ENCODE measurements at regions not wholly inside any gene's neighbourhood (a gene's known extent, or its start where the extent isn't known, plus 50 kb on each side); places are given as distances from the start of the nearest gene placed in this dataset.
"Not testable (repeated sequence)": the region's sequence is repeated elsewhere in the genome, so short reads cannot be mapped to it uniquely, and the experiment has no call there.

DNA sequence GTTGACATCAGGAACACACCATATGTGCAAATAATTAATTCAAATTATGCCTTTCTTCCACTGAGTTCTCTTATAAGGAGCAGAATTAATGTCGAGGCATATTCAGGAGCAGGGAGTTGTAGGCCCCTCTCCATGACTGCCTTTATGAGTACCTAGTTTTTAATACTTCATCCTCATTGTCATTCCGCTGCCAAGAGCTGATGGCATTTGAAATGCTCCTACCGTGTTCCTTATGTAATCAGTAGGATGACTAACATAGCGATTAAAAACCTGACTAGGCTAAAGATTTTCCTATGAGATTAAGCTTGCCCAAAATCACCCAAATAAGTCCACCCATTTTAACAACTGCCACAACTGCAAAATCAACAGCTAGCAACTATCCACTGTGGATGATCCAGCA, 220.6 kb downstream of the DHX15 start:
- DNase-seq, result no peak

DNA sequence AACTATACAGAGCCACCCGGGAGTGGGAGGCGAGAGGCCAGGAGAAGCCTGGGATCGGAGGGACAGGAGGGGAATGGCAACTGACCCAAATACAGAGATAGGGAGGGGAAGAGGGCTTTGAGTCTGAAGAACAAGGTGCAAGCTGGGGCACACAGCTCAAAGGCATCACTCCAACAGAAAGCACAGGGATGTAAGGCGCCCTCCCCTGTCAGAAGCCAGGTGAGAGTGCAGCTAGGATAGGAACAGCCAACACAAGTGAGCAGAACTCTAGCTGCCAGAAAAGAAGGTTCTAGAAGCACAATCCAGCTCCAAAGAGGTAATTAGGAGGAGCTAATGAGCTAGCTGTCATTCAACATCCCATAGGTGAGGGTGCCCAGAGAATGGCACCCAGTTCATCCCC, 232.2 kb downstream of the DHX15 start:
- DNase-seq, result no peak

DNA sequence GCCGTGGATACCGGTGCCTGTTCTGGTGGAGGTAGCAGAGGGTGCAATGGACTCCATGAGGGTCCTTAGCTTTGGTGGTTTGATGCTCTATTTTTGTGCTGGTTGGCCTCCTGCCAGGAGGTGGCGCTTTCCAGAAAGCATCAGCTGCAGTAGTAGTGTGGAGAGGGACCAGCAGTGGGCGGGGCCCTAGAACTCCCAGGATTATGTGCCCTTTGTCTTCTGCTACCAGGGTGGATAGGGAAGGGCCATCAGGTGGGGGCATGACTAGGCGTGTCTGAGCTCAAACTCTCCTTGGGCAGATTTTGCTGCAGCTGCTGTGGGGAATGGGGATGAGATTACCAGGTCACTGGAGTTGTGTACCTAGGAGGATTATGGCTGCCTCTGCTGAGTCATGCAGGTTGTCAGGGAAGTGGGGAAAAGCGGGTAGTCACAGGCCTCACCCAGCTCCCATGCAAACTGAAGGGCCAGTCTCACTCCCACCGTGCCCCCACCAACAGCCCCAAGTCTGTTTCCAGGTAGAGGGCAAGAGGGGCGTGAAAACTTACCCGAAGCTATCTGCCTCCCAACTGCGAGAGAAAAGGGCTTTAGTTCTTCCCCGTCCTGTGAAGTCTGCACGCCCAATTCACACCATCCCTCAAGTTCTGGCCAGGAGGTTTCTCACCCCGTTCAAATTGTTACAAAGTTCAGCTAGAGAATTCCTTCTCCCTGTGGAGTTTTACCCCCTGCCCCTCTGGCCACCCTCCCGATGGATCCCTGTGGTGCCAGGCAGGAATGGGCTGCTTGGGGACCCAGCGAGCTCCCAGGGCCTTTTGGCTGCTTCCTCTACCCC, 235.0 kb downstream of the DHX15 start:
- not testable (repeated sequence) for DNase-seq

DNA sequence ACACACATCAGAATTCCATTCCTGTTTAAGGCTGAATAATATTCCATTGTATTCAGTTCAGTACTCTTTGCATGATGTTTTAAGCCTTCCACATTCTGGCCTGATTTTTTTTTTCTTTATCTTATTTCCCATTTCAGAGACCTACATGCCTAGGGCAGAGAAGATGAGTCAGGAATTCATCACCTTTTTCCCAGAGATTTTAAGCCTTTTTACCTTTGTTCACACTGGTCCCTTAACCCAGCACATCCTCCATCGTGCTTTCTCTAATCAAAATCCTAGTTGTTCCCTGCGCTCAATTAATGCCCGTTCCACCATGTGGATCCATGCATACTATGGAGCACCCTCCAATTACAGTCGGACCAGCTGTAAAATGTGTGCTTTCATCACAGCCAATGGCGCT, 245.1 kb downstream of the DHX15 start:
- DNase-seq, result no peak

DNA sequence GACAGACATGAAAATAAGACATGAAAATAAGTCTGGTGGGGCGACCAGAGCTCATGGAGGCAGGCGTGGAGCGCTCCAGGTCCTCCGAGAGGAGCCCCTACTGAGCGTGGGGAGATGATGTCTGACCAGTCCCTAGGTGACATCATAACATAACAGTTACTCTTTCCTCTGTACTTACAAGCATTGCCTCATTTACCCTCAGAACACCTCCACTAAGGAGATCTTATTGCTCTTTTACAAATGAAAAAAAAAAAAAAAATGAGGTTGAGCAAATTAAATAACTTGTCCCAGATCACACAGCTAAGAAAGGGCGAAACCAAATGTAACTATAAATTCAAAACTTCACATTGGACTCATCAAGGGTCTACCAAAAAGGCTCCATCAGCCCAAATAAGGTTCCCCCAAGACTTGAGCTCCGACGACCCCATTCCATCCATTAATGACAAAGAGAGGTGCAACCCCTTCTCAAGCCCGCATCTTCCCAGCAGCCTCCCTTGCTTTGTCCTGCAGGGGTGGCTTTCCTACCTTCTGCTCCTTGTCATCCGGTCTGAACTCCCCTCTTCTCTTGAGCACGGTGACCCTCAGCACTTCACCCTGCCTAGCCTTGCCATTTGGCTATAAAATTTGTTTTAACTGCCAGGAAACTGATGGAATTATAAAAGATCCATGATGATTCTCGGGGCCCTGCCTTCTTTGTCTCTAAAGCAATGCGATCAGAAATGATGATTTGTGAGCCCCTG, 246.7 kb downstream of the DHX15 start:
- DNase-seq, result no peak

DNA sequence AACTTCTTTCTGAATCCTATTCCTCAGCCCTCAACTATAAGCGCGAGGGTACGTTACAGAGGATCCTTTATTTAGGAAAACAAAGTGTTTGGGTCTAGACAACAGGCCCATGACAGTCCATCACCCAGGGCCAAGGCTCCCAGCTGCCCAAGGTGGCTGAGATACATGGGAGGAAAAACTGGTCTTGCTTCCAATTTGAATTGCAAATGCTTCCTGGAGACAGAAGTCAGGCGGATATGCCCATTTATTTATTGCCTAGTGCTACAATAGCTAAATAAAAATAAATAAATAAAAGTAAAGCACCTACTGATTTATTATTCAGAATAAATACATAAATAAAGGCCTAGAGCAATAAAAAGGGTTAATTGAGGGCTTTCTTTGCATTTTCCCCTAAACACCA, 248.7 kb downstream of the DHX15 start:
- DNase-seq, result no peak

DNA sequence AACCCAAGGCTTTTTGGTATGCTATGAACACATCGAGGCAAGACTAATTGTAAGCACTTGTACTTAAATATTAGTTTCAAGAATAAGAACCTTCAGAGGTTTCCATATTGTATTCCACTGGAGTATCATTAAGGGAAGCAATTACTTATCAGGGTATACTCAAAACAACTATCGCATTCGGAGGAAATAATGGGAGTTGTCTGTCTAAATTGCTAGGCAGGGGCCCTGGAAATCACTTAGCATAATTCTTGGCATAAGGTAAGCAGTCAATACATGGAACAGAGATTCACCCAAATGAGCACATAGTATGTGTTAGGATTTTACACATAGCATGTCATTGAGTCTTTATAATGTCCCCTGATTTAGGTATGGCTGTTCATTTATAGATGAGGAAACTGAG, 249.4 kb downstream of the DHX15 start:
- DNase-seq, result no peak

DNA sequence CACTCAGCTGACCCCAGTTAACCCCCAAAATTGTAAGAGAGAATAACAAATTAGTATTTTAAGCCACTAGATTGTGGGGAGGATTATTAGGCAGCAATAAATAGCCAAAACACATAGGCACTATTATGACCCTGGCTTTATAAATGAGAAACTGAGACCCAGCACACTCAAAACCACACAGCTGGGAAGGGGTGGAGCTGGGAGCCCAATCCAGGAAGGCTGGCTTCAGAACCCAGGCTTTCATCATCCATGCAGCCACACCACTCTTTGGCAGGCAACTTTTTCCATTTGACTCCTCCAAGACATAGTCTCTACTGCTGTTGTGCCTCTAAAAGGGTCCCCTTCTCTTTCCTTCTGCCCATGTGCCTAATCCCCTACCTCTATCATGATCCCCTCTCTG, 253.8 kb downstream of the DHX15 start:
- no peak for DNase-seq

DNA sequence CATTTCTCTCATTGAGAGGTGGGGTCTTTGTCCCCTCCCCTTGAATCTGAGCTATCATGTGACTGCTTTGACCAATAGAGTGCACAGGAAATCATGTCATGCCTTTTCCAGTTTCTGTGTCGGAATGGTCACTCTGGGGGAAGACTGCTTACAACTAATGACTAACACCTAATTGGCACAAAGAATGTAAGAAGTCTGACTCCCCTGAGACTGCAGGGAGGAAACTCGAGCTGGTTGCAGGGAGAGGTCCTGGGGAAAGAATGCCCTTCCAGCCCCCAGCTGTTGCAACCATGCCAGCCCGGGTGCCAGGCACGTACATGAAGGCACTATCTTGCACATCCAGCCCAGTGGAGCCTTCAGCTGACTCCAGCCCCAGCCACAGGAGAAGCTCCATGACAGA, 254.2 kb downstream of the DHX15 start:
- DNase-seq, result no peak

DNA sequence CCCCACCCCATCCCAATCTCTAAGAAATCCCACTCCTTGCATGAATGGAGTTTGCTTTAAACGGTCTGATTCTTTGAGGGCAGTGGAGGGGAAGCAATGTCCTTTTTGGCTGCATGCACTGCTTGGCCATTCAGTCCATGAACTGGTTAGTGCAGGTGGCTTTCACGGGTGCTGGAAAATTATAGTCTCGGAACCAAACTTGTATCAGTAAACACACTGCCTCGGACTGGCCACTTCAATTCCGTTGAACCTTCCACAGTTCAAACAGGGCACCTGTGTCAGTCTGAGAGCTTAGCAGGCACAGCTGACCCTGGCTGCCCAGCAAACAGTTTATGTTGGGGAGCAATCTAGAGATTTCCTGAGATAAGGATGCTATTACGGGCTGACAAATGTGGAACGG, 255.6 kb downstream of the DHX15 start:
- DNase-seq, result no peak

DNA sequence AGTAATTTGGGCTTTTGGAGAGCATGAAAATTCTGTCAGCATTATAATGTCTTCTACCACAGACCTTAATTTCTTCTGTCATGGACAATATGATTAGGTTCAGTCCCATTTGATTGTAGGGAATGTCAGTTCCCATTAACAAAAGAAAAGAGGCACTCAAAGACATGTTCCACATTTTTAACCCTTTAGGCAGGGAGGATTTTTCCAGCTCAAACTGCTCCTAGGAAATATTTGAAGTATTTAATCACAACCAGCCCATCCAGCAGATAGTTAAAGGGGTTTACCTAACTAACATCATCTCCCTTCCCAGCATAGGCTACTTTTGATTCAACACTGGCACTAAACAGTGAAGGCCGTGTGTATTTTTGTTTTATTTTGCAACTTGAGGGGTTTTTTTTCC, 256.0 kb downstream of the DHX15 start:
- DNase-seq, result no peak

DNA sequence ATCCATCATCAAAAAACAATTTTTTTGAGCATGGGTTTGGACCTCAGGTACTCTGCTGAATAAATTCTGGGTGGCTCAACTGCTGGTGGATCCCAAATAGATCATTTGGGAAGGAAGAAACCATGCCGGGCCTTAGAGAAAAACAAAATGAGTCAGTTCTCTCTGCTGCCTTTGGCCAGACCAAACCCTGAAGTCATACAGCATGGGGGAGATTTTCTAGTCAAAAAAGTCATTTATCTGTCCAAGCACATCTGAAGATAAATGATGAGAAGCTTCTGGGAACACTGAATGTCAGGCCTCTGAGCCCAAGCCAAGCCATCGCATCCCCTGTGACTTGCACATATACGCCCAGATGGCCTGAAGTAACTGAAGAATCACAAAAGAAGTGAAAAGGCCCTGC, 261.4 kb downstream of the DHX15 start:
- DNase-seq, result no peak

DNA sequence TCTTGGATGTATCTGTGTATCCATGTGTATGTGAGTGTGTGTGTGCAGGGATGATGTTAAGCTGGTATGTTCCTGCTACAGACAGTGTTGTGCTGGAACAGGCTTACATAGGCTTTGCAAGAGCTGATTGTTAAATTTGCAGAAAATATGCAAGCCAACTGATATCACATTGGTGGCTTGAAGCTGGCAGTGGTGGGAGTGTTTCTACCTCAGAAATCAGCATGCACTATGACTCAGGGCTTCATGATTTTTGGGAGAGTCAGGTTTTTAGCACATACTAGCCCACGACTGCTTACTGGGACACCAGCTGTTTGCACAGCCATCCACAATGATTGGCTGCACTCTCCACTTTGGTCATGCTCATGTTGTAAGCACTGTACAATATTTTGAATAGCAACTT, 261.8 kb downstream of the DHX15 start:
- no peak for DNase-seq

DNA sequence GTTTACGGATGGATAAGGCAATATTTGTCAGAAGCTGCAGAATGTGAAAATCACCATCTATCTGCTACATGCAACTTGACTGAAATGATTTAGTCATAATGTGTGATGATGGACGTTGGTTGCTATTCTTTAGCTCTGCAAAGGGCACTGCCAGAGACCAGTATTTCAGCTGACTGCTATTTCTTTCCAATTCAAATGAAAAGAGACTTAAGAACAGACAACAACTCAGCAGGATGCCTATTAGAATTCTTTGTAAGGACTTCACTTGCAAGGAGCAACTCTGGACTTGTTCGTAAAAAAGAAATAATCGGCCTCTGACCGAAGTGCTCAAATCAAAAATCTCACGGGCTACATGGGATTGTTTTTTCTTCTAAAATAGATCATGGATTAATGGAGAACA, 262.7 kb downstream of the DHX15 start:
- DNase-seq, result no peak

DNA sequence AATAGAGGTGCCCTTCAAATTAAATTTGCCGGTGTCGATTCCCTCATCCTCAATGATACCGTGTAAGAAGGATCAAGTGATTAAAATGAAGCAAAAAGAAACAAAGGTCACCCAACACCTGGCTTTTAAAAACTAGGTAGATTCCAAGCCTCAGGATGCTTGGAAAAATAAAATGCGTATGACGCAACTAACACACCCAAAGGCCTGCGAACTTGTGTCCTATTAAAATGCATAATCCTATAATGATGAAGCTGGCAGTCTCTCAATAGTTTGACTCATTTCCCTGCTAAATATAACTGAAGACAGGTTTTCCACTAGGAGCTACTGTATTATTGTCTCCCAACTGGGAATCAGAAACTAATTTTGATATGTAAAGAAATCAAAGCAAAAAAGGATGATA, 263.2 kb downstream of the DHX15 start:
- no peak for DNase-seq

DNA sequence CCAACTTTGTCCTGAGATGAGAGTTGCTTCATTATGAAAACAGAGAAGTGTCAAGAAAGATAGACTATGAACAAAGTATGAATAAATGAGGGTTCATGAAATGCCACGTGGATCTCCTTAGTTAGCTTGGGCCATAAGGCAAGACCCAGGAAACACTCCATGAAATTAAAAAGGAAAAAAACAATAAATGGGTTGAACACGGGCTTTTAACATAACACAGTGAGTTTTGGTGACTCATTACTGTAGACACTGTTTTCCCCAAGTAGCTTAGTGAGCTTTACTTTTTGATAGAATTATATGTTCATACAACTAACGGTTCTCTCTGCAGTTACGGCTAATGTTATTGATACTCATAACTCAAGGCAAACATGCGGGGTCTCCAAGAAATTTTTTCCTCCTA, 265.0 kb downstream of the DHX15 start:
- no peak for DNase-seq

DNA sequence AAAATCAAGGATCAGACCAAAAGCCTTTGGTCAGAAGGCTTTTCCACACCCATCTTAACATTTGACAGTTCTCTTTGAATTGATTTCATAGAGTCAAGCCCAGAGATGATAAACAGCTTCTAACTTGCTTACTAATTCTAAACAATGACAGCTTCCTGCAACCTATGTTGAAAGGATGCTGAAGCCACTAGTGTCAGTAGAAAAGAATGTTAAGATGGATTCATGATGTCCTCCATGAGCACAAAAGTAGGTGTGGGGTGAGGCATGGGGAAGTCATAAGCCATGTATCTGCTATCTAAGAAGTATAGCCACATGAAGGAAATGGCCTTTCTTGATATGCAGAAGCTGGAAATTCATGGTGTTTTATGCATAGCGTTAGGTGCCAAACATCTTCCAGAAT, 269.3 kb downstream of the DHX15 start:
- no peak for DNase-seq

DNA sequence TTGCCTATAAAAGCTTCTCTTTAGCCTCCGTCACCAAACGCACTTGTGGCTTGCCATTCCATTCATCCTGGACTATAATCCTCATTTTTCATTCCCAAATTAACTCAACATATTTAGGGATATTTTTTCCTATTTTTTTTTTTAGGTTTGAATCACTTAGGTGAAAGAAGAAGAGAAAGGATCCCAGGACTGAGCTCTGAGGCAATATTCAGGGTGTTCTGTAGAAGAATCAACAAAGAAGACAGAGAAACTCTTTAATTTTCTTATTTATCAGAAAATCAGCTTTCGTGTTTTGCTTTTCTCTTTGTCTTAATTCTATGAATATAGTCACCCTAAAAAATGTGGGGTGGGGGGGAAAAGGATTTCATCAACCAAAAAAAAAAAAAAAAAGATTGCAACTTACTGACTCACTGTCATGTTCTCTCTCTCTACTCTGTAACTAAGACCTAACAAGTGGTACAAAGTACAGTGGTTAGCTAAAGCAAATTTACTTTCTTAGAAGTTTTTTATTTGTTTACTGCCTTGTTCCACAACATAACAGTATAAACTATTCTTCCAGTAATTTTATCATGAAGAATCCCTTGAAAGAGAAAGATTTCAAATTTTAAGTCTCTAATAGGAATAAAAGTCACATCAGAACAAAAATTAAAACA, 272.0 kb downstream of the DHX15 start:
- DNase-seq, result no peak

DNA sequence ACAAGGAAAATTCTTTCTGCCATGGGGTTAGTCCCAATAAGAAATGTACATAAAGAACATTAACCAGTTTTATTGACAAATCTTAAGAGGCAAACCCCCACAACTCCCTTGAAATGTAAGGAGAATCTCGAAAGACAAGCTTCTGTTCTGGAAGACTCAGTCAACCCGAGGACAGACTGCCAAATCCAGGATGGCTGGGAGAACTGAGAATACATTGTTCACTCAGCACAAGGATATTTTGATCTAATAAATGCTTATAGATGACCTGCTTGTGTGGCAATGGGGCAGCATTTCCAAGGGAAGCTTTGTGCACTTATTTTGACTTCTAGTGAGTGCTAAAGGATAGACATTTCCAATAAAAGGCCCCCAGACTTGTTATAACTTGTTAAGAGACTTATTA, 280.4 kb downstream of the DHX15 start:
- no peak for DNase-seq

DNA sequence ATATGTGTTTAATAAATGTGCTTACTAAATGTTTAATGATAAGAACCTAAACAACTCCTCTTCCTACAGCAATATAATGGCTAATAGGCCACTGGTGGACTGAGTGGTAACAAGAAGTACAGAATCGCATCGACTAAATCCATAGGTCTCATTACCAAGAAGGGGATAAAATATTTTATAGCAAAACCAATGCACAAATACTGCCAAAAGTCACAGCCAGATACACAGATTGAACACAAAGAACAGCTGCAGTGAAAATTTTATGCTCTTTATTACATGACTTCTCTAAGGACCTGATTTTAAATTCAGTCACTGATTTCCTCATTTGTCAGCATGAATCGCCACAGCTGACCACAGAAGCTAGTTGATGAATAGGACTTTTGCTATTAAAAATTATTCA, 285.4 kb downstream of the DHX15 start:
- no peak for DNase-seq

DNA sequence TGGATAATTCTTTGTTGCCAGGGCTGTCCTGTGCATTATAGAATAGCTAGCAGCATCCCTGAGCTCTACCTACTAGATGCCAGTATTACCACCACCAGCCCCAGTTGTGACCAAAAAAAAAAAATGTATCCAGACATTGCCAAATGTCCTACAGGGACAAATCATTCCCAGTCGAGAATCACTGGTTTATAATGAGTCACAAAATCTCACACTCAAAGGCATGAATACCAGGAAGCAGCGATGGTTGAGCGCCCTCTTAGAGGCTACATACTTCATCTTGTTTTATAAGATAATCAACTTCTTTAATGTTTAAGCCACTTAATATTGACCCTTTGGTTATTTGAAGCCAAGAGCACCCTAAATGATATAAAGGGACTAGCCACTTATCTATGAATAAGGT, 297.3 kb downstream of the DHX15 start:
- DNase-seq, result no peak

DNA sequence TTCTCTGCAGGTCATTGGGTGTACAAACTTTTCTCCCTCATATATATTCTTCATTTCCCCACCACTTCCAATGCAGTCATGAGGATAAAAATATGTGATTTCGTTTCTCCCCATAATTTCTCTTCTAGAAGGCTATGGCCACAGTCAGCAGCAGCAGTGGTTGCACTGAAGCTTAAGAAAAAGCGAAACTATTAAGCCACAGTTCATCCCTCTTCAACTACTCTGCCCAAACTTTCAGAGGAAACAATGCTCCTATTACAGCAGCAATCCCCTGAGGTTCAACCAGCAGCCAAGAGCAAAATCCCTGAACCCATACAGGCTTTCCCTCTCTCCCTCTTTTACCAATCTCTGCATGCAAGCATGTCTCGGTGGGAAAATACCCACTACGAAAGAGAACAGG, 298.6 kb downstream of the DHX15 start:
- DNase-seq, result no peak

DNA sequence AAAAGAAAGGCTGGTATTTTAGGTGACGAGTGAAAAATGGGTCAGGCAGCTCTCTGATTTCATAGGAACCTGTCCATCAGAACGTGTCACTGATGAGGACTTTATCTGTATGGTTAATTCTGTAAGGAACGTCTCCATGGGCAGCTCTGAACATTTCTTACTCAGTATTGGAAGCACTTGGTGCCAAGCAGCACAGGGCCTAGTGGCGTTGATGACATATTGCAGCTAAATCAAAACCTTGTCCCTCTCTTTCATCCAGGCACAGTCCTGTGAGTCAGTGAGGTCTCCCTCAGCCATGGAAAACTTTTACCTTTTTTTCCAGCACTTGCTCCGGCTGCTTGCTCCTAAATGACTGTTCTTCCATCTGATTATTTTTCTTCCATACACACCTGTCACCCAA, 301.9 kb downstream of the DHX15 start:
- no peak for DNase-seq

DNA sequence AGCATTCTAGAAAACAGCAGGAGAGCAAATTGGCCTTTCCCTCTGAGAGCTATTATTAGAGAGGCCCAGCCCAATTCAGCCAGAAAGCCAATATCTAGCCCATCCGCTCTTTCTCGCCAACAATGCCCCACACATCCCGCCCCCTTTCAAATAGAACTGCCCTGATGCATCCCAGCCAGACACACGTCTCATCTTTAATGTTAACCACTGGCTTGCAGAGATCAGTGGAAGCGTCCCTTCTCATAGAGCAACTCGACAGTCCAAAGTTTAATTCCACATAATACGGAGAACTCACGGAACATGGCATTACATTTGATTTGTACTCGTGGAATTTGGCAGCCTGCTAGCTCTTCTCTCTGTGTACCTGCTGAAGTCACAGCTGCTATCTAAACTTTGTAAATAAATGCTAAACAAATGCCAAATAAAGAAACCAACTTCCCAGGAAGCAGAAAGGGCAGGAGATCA, 304.4 kb downstream of the DHX15 start:
- DNase-seq, result no peak

All from CD4-positive, alpha-beta T cell treated with Interleukin-15 for 1 hour (primary cell).